ENCODE measurements at regions not wholly inside any gene's neighbourhood (a gene's known extent, or its start where the extent isn't known, plus 50 kb on each side); places are given as distances from the start of the nearest gene placed in this dataset.

- Histone ChIP-seq H3K4me1 (ENCODE audit: low read depth) (no peaks in the 10 kb centered on the region), H3K4me3 (no peak overlapping the region), H3K9me3 (no peaks in the 10 kb centered on the region), H3K36me3 (ENCODE audit: low read depth) (no peaks in the 10 kb centered on the region)
- DNase-seq (no peak), ATAC-seq (no peak)
- intact Hi-C loops (cut with DNase I, micrococcal nuclease) = no loop called here
- TF ChIP-seq CTCF (IDR thresholded peaks at IDR 0.05) = no peak
Measured at GRCh38 chr5:173691931-173692330, 75.5 kb upstream of the BOD1 start.

- Histone ChIP-seq H3K9me3 (no peaks in the 10 kb centered on the region), H3K4me1 (ENCODE audit: low read depth) (no peaks in the 10 kb centered on the region), H3K4me3 (no peak overlapping the region), H3K36me3 (ENCODE audit: low read depth) (no peaks in the 10 kb centered on the region)
- ATAC-seq = peak; percentile 57
- no peak for TF ChIP-seq CTCF (IDR thresholded peaks at IDR 0.05)
- intact Hi-C loops (cut with DNase I, micrococcal nuclease) = no loop called here
- DNase-seq = peak in 2 of 3 donors; percentile 59 to 63
Measured at GRCh38 chr5:173693670-173694069, 77.2 kb upstream of the BOD1 start.

- intact Hi-C loops (cut with DNase I, micrococcal nuclease) = no loop called here
- Histone ChIP-seq H3K4me3 (no peak overlapping the region), H3K9me3 (no peaks in the 10 kb centered on the region), H3K36me3 (ENCODE audit: low read depth) (no peaks in the 10 kb centered on the region), H3K4me1 (ENCODE audit: low read depth) (no peaks in the 10 kb centered on the region)
- DNase-seq (no peak), ATAC-seq (no peak)
- no peak for TF ChIP-seq CTCF (IDR thresholded peaks at IDR 0.05)
Measured at GRCh38 chr5:173696216-173696615, 79.8 kb upstream of the BOD1 start.

- Histone ChIP-seq H3K9me3 (no peaks in the 10 kb centered on the region), H3K36me3 (ENCODE audit: low read depth) (no peaks in the 10 kb centered on the region), H3K4me3 (no peak overlapping the region), H3K4me1 (ENCODE audit: low read depth) (no peaks in the 10 kb centered on the region)
- DNase-seq = no peak
- no peak for TF ChIP-seq CTCF (IDR thresholded peaks at IDR 0.05)
- intact Hi-C loops (cut with DNase I, micrococcal nuclease) = no loop called here
- ATAC-seq = no peak
Measured at GRCh38 chr5:173697931-173698579, 81.6 kb upstream of the BOD1 start.

- Histone ChIP-seq H3K4me1 (ENCODE audit: low read depth) (no peaks in the 10 kb centered on the region), H3K36me3 (ENCODE audit: low read depth) (no peaks in the 10 kb centered on the region), H3K4me3 (no peak overlapping the region), H3K9me3 (no peaks in the 10 kb centered on the region)
- DNase-seq (no peak), ATAC-seq (no peak)
- intact Hi-C loops (cut with DNase I, micrococcal nuclease) = no loop called here
- no peak for TF ChIP-seq CTCF (IDR thresholded peaks at IDR 0.05)
Measured at GRCh38 chr5:173699966-173700365, 83.5 kb upstream of the BOD1 start.

GRCh38 chr5:173703466-173703865 lies 87.0 kb upstream of the BOD1 start:
- TF ChIP-seq CTCF (IDR thresholded peaks at IDR 0.05) = no peak
- intact Hi-C loops (cut with DNase I, micrococcal nuclease) = no loop called here
- Histone ChIP-seq H3K9me3 (no peaks in the 10 kb centered on the region), H3K4me1 (ENCODE audit: low read depth) (no peaks in the 10 kb centered on the region), H3K4me3 (no peak overlapping the region), H3K36me3 (ENCODE audit: low read depth) (no peaks in the 10 kb centered on the region)
- no peak for ATAC-seq
- no peak for DNase-seq
